ENCODE measurements at regions not wholly inside any gene's neighbourhood (a gene's known extent, or its start where the extent isn't known, plus 50 kb on each side); places are given as distances from the start of the nearest gene placed in this dataset.

GRCh38 chr11:33474866-33475265 lies 217.7 kb downstream of the HIPK3 start:
- ATAC-seq (no peak), DNase-seq (no peak)
- Histone ChIP-seq H3K9me3 (no peaks in the 10 kb centered on the region), H3K27ac (no peak overlapping the region), H3K36me3 (no peaks in the 10 kb centered on the region), H3K4me1 (peaks cover 0 to 5% (median 0%) of the 10 kb centered on the region in 12 donors), H3K27me3 (peaks cover 0 to 19% (median 7%) of the 10 kb centered on the region in 9 donors), H3K4me3 (no peak overlapping the region)
- intact Hi-C loops (cut with DNase I), result no loop called here
- TF ChIP-seq, protein P1, sequence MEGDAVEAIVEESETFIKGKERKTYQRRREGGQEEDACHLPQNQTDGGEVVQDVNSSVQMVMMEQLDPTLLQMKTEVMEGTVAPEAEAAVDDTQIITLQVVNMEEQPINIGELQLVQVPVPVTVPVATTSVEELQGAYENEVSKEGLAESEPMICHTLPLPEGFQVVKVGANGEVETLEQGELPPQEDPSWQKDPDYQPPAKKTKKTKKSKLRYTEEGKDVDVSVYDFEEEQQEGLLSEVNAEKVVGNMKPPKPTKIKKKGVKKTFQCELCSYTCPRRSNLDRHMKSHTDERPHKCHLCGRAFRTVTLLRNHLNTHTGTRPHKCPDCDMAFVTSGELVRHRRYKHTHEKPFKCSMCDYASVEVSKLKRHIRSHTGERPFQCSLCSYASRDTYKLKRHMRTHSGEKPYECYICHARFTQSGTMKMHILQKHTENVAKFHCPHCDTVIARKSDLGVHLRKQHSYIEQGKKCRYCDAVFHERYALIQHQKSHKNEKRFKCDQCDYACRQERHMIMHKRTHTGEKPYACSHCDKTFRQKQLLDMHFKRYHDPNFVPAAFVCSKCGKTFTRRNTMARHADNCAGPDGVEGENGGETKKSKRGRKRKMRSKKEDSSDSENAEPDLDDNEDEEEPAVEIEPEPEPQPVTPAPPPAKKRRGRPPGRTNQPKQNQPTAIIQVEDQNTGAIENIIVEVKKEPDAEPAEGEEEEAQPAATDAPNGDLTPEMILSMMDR (IDR thresholded peaks at IDR 0.05), result no peak
- TF ChIP-seq POLR2A (IDR thresholded peaks at IDR 0.05), result no peak
- WGBS, 4 donors, result 79 to 81% (median 80%) methylated on average over 4 of the region's 4 CpGs

DNA sequence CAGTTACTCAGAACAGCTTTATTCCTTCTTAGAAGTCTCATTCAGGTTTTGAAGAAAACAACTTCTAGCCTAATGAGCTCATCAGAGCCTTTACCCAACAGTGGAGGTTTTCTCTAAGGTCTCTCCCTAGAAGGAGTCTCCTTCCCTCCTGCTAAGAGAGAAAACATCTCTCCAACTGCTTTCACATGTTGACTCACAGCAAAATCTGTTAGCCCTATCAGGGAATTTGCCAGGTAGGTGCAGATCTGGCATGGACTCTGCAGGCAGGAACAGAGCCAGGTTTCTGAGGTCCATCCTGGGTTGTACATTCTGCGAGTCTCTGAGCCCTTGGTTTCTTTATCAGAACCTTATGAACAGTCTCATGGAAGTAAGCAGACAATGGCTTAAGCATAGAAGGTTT lies 214.4 kb downstream of the HIPK3 start:
- peaks cover 0 to 13% (median 3%) of the 10 kb centered on the region in 9 donors for H3K27me3 ChIP-seq
- no peaks in the 10 kb centered on the region for H3K9me3 ChIP-seq
- TF ChIP-seq, protein P1 (IDR thresholded peaks at IDR 0.05), result no peak
- TF ChIP-seq POLR2A (IDR thresholded peaks at IDR 0.05), result no peak
- intact Hi-C loops (cut with DNase I), result no loop called here
- H3K4me3 ChIP-seq, result no peak overlapping the region
- ATAC-seq (no peak), DNase-seq (no peak)
- WGBS, 4 donors, result 73 to 90% (median 82%) methylated on average over 1 of the region's 1 CpG
- peaks cover 0 to 5% (median 0%) of the 10 kb centered on the region in 12 donors for H3K4me1 ChIP-seq
- no peak overlapping the region for H3K27ac ChIP-seq
- no peaks in the 10 kb centered on the region for H3K36me3 ChIP-seq

DNA sequence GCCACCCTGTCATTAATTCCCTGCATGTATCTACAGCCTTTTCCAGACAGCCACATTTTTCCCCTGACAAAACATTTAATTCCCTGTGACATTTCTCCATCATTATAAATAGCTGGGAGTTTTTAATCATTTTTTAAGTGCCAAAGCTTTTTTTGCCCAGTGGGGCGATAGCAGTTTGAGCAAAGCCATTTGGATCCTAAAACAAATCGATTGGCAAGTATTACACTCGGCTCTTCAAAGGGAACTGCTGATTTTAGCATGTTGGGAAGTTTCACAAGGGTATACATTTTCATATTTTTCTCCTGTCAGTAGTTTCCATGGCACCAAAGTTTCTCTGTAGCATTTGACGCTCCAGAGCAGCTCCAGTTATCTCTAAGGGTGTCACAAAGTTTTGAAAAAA lies 210.8 kb downstream of the HIPK3 start:
- intact Hi-C loops (cut with DNase I), result no loop called here
- 79 to 89% (median 82%) methylated on average over 4 of the region's 4 CpGs for WGBS, 4 donors
- no peak overlapping the region for H3K27ac ChIP-seq

GRCh38 chr11:33463059-33463458 lies 205.9 kb downstream of the HIPK3 start:
- 66 to 80% (median 71%) methylated on average over 4 of the region's 4 CpGs for WGBS, 4 donors
- H3K4me1 ChIP-seq, result no peaks in the 10 kb centered on the region
- H3K36me3 ChIP-seq, result no peaks in the 10 kb centered on the region
- no peak for ATAC-seq
- DNase-seq, result no peak
- H3K4me3 ChIP-seq, result no peak overlapping the region
- no peaks in the 10 kb centered on the region for H3K27me3 ChIP-seq
- intact Hi-C loops (cut with DNase I), result no loop called here
- H3K27ac ChIP-seq, result no peak overlapping the region
- H3K9me3 ChIP-seq, result no peaks in the 10 kb centered on the region
- no peak for TF ChIP-seq POLR2A (IDR thresholded peaks at IDR 0.05)
- TF ChIP-seq, protein P1 (IDR thresholded peaks at IDR 0.05), result no peak

More for the DNA sequence above, 210.8 kb downstream of the HIPK3 start:
- Histone ChIP-seq H3K36me3 (no peaks in the 10 kb centered on the region), H3K27me3 (peaks cover 0 to 3% (median 0%) of the 10 kb centered on the region in 9 donors), H3K4me3 (no peak overlapping the region), H3K4me1 (no peaks in the 10 kb centered on the region), H3K9me3 (no peaks in the 10 kb centered on the region)
- TF ChIP-seq, protein P1 (IDR thresholded peaks at IDR 0.05), result no peak
- TF ChIP-seq POLR2A (IDR thresholded peaks at IDR 0.05), result no peak
- no peak for ATAC-seq
- no peak for DNase-seq

Data from heart left ventricle (tissue), 16 donors.